ENCODE measurements at regions not wholly inside any gene's neighbourhood (a gene's known extent, or its start where the extent isn't known, plus 50 kb on each side); places are given as distances from the start of the nearest gene placed in this dataset.

- TF ChIP-seq CTCF (IDR thresholded peaks at IDR 0.05 in 8 of 11, conservative IDR thresholded peaks at IDR 0.05 in 3 of 11), result no peak
- TF ChIP-seq POLR2AphosphoS5 (IDR thresholded peaks at IDR 0.05), result no peak
- no peak for TF ChIP-seq POLR2A (IDR thresholded peaks at IDR 0.05)
Measured at GRCh38 chr18:11405804-11406203, 203.6 kb upstream of the SLC35G4 start.
